GM06990 (cell line): ENCODE measurements at regions not wholly inside any gene's neighbourhood (a gene's known extent, or its start where the extent isn't known, plus 50 kb on each side); places are given as distances from the start of the nearest gene placed in this dataset.
"Not testable (repeated sequence)": the region's sequence is repeated elsewhere in the genome, so short reads cannot be mapped to it uniquely, and the experiment has no call there.

Experiments
- DNase-seq: peaks from one replicate; pipeline ENCODE4 v3.0.0-alpha.2; 2011; ENCODE audit not compliant: insufficient read length; ENCODE audit errors: extremely low read depth
- H3K27me3 ChIP-seq: replicated peaks from 2 replicates; pipeline ENCODE4 v1.6.0; 2011; ENCODE audit warnings: low read length; ENCODE audit not compliant: control insufficient read depth, insufficient read depth
- H3K36me3 ChIP-seq: 2 replicates; pipeline ENCODE4 v1.5.1; 2011; ENCODE audit warnings: low read length; ENCODE audit not compliant: control insufficient read depth, insufficient read depth
- H3K4me3 ChIP-seq: replicated peaks from 2 replicates; pipeline ENCODE4 v1.5.1; 2011; ENCODE audit warnings: low read depth, mild to moderate bottlenecking, control low read depth, low read length
- TF ChIP-seq, protein P1 (sequence below): IDR thresholded peaks from 2 replicates; pipeline ENCODE4 v1.5.1; 2011; ENCODE audit warnings: low read length, control low read depth, mild to moderate bottlenecking, inconsistent platforms; ENCODE audit not compliant: insufficient read depth, poor library complexity, severe bottlenecking

DNA sequence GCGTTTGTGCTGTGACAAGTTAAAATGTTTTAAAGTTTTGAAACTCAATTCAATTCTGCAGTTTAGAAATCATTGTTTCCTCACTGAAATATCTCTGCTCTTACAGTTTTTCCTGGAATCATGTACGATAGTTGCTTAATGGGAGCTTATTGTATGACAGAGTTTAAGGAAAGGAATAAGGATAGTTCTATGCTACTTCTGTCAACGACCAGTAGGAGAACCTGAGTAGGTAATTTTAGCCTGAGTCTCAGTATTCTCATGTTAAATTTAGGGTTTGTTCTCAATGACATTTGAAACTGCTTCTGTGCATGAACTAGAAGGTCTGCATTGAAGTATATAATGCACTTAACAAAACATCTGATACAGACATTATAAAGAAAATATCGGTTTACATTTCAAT lies 361.1 kb downstream of the CPS1 start:
- TF ChIP-seq, protein P1, sequence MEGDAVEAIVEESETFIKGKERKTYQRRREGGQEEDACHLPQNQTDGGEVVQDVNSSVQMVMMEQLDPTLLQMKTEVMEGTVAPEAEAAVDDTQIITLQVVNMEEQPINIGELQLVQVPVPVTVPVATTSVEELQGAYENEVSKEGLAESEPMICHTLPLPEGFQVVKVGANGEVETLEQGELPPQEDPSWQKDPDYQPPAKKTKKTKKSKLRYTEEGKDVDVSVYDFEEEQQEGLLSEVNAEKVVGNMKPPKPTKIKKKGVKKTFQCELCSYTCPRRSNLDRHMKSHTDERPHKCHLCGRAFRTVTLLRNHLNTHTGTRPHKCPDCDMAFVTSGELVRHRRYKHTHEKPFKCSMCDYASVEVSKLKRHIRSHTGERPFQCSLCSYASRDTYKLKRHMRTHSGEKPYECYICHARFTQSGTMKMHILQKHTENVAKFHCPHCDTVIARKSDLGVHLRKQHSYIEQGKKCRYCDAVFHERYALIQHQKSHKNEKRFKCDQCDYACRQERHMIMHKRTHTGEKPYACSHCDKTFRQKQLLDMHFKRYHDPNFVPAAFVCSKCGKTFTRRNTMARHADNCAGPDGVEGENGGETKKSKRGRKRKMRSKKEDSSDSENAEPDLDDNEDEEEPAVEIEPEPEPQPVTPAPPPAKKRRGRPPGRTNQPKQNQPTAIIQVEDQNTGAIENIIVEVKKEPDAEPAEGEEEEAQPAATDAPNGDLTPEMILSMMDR = no peak
- H3K27me3 ChIP-seq = no peaks in the 10 kb centered on the region
- no peak for DNase-seq

DNA sequence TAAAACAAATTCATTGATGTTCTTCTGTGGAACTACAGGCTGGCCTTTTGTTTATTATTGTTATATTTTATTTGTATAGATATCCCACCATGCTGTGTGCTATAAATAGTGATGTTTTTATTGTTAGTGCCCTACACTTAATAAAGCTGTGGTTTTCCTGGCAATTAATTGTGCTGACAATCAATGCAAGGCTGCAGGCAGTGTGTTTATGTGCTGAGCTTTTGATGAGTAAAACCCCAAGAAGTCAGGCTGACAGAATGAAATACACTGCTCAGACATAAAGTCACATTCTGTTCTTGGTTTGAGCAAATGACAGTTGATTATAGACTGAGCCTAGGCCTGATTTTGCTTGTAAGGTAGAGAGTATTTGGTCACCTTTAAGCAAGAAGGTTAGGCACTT lies 362.7 kb downstream of the CPS1 start:
- no peaks in the 10 kb centered on the region for H3K27me3 ChIP-seq
- H3K36me3 ChIP-seq = no peaks in the 10 kb centered on the region
- no peak for DNase-seq
- H3K4me3 ChIP-seq = no peak overlapping the region
- TF ChIP-seq, protein P1 = no peak

More for the DNA sequence above, 361.1 kb downstream of the CPS1 start:
- Histone ChIP-seq H3K4me3 (no peak overlapping the region), H3K36me3 (no peaks in the 10 kb centered on the region)

DNA sequence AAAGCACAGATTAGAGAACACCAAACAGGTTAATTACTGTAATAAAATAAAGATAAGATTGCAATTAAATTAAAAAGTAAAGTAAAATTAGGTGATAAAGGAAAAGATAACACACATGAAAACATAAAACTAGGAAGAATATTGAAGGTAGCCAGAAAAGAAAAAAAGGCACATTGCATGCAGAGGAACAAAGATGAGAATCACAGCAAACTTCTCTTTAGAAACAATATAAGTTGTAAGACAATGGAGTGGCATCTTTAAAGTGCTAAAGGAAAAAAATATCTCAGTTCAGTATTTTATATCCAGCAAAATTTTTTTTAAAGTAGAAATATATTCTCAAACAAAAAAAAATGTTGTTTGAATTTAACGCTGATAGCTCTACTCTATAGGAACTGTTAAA lies 366.0 kb downstream of the CPS1 start:
- TF ChIP-seq, protein P1 = no peak
- no peak for DNase-seq
- no peaks in the 10 kb centered on the region for H3K36me3 ChIP-seq
- H3K27me3 ChIP-seq = no peaks in the 10 kb centered on the region
- no peak overlapping the region for H3K4me3 ChIP-seq

DNA sequence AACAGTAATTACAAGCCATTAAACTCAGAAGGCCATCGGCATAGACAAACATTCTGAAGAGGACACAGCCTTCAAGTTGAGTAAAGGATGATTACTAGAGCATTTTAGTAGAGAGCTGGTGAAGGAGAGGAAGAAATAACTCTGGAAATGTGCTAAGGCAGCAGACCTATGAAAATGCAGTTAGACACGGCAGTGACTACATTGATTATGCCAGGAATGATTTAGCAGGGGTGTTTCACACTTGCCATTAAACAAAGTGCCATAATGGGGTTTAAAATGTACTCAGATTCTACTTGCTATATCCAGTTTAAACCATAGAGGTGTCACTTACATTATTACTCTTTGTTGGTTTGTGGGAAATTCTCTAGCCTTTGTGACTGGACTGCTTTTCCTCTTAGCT lies 372.3 kb downstream of the CPS1 start:
- TF ChIP-seq, protein P1 = no peak
- Histone ChIP-seq H3K36me3 (no peaks in the 10 kb centered on the region), H3K27me3 (no peaks in the 10 kb centered on the region), H3K4me3 (no peak overlapping the region)
- DNase-seq = no peak

DNA sequence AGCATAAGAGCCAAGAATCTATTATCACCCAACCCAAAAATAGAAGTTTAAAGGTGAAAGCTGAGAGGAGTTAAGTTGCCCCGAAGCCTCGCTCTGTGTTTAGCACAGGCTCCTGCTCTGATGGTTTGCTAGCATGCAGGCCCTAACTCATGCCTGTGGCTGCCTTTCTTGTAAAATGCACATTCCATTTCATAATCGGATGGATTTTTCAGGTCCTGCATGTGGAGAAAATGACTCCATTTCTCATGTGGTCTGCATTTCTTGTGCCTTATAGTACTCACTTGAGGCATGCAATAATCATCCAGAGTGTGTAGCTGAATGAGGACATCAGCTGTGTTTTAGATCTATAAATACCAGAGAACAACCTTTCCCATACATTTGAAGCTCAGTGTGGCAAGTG lies 381.8 kb downstream of the CPS1 start:
- H3K4me3 ChIP-seq = no peak overlapping the region
- no peaks in the 10 kb centered on the region for H3K36me3 ChIP-seq
- TF ChIP-seq, protein P1 = no peak
- no peaks in the 10 kb centered on the region for H3K27me3 ChIP-seq
- no peak for DNase-seq

DNA sequence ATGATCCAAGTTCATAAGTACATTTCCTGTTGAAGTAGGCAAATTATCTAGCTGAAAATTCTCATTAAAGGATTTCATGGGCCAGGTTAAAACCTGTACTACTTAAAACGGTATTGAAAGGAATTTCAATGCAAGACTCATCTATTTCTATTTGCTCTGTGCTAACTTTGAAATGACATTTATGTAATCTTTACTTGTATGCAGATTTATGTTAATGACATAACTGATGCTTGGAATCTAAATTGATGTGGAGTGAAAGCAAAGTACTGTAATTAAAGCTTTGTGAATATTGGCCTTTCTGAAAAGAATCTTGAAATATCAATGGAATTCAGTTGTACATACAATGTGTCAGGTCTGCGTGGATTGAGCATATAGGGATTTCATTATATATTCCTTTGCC lies 390.0 kb downstream of the CPS1 start:
- TF ChIP-seq, protein P1 = no peak
- Histone ChIP-seq H3K4me3 (no peak overlapping the region), H3K36me3 (no peaks in the 10 kb centered on the region), H3K27me3 (no peaks in the 10 kb centered on the region)
- no peak for DNase-seq

DNA sequence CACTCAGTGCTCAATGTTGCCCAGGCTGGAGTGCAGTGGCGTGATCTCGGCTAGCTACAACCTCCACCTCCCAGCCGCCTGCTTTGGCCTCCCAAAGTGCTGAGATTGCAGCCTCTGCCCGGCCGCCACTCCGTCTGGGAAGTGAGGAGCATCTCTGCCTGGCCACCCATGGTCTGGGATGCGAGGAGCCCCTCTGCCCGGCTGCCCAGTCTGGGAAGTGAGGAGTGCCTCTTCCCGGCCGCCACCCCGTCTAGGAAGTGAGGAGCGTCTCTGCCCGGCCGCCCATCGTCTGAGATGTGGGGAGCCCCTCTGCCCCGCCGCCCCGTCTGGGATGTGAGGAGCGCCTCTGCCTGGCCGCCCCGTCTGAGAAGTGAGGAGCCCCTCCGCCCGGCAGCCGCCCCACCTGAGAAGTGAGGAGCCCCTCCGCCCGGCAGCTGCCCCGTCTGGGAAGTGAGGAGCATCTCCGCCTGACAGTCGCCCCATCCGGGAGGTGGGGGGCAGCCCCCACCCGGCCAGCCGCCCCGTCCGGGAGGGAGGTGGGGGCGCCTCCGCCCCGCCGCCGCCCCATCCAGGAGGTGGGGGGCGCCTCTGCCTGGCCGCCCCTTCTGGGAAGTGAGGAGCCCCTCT lies 394.1 kb downstream of the CPS1 start:
- not testable (repeated sequence) for H3K36me3 ChIP-seq, H3K27me3 ChIP-seq

More for the DNA sequence above, 394.1 kb downstream of the CPS1 start:
- not testable (repeated sequence) for DNase-seq, H3K4me3 ChIP-seq
